ENCODE measurements at regions not wholly inside any gene's neighbourhood (a gene's known extent, or its start where the extent isn't known, plus 50 kb on each side); places are given as distances from the start of the nearest gene placed in this dataset.
"Not testable (repeated sequence)": the region's sequence is repeated elsewhere in the genome, so short reads cannot be mapped to it uniquely, and the experiment has no call there.

DNA sequence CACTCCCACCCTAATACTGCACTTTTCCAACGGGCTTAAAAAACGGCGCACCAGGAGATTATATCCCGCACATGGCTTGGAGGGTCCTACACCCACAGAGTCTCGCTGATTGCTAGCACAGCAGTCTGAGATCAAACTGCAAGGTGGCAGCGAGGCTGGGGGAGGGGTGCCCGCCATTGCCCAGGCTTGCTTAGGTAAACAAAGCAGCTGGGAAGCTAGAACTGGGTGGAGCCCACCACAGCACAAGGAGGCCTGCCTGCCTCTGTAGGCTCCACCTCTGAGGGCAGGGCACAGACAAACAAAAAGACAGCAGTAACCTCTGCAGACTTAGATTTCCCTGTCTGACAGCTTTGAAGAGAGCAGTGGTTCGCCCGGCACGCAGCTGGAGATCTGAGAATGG is 88.5 kb downstream of the MTX3 start:
- TF ChIP-seq, protein P1, sequence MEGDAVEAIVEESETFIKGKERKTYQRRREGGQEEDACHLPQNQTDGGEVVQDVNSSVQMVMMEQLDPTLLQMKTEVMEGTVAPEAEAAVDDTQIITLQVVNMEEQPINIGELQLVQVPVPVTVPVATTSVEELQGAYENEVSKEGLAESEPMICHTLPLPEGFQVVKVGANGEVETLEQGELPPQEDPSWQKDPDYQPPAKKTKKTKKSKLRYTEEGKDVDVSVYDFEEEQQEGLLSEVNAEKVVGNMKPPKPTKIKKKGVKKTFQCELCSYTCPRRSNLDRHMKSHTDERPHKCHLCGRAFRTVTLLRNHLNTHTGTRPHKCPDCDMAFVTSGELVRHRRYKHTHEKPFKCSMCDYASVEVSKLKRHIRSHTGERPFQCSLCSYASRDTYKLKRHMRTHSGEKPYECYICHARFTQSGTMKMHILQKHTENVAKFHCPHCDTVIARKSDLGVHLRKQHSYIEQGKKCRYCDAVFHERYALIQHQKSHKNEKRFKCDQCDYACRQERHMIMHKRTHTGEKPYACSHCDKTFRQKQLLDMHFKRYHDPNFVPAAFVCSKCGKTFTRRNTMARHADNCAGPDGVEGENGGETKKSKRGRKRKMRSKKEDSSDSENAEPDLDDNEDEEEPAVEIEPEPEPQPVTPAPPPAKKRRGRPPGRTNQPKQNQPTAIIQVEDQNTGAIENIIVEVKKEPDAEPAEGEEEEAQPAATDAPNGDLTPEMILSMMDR (IDR thresholded peaks at IDR 0.05), result not testable (repeated sequence)
- TF ChIP-seq POLR2A (IDR thresholded peaks at IDR 0.05); POLR2AphosphoS5 (IDR thresholded peaks at IDR 0.05; ENCODE audit: insufficient read depth in 1 of 2, low read depth in 1 of 2): not testable (repeated sequence)

Measured in vagina (tissue), 2 donors.